WTC11 (cell line): ENCODE measurements at regions not wholly inside any gene's neighbourhood (a gene's known extent, or its start where the extent isn't known, plus 50 kb on each side); places are given as distances from the start of the nearest gene placed in this dataset.

Experiments used
- CREM ChIP-seq: sonication (generic); formaldehyde crosslinking; IDR thresholded peaks from 2 replicates; pipeline ENCODE4 v1.8.1; 2022; ENCODE audit warnings: mild to moderate bottlenecking, missing genetic modification reagents, moderate library complexity
- CTCF ChIP-seq: fragments of 200-600 bp; IDR thresholded peaks from 2 replicates; pipeline ENCODE4 v1.8.0; 2022; ENCODE audit warnings: antibody characterized with exemption
- FOXJ3 ChIP-seq: sonication (generic); formaldehyde crosslinking; IDR thresholded peaks from 2 replicates; pipeline ENCODE4 v1.9.0; 2021; ENCODE audit warnings: missing genetic modification reagents, mild to moderate bottlenecking, borderline replicate concordance
- MAX ChIP-seq: sonication (generic); formaldehyde crosslinking; IDR thresholded peaks from 2 replicates; pipeline ENCODE4 v1.8.0; 2022; ENCODE audit warnings: mild to moderate bottlenecking, missing genetic modification reagents
- MYBL2 ChIP-seq: sonication (generic); formaldehyde crosslinking; IDR thresholded peaks from 2 replicates; pipeline ENCODE4 v1.8.1; 2023; ENCODE audit warnings: mild to moderate bottlenecking, moderate library complexity, missing genetic modification reagents
- NR1H2 ChIP-seq: sonication (generic); formaldehyde crosslinking; IDR thresholded peaks from 2 replicates; pipeline ENCODE4 v1.9.0; 2021; ENCODE audit warnings: mild to moderate bottlenecking, moderate library complexity, missing genetic modification reagents
- RELA ChIP-seq: sonication (generic); formaldehyde crosslinking; IDR thresholded peaks from 2 replicates; pipeline ENCODE4 v1.8.1; 2022; ENCODE audit warnings: missing genetic modification reagents, mild to moderate bottlenecking, borderline replicate concordance
- SP1 ChIP-seq: sonication (generic); formaldehyde crosslinking; conservative IDR thresholded peaks from 2 replicates; pipeline ENCODE4 v1.8.1; 2022; ENCODE audit warnings: missing genetic modification reagents
- TEAD4 ChIP-seq: sonication (generic); formaldehyde crosslinking; IDR thresholded peaks from 2 replicates; pipeline ENCODE4 v1.8.0; 2022; ENCODE audit warnings: mild to moderate bottlenecking, missing genetic modification reagents
- TP53 ChIP-seq: sonication (generic); formaldehyde crosslinking; IDR thresholded peaks from 2 replicates; pipeline ENCODE4 v1.8.1; 2023; ENCODE audit warnings: mild to moderate bottlenecking, missing genetic modification reagents
- ZNF423 ChIP-seq: fragments of 250-450 bp; sonication (Bioruptor Pico); IDR thresholded peaks from 2 replicates; pipeline ENCODE4 v2.1.2; 2022; ENCODE audit warnings: mild to moderate bottlenecking, moderate library complexity
- ZNF512 ChIP-seq: sonication (generic); formaldehyde crosslinking; IDR thresholded peaks from 2 replicates; pipeline ENCODE4 v1.8.1; 2022; ENCODE audit warnings: missing genetic modification reagents, borderline replicate concordance

GRCh38 chr3:124298951-124299350 lies 307.0 kb upstream of the ROPN1 start:
- TF ChIP-seq CREM (CRISPR knock-in tag) (no peak), FOXJ3 (CRISPR knock-in tag) (no peak), CTCF (no peak), MYBL2 (CRISPR knock-in tag) (no peak), ZNF512 (CRISPR knock-in tag) (no peak), NR1H2 (CRISPR knock-in tag) (no peak), RELA (CRISPR knock-in tag) (no peak), ZNF423 (CRISPR knock-in tag) (no peak), TP53 (no peak), MAX (CRISPR knock-in tag) (no peak), TEAD4 (CRISPR knock-in tag) (no peak), SP1 (CRISPR knock-in tag) (no peak)
